Fibroblast of skin of right quadriceps (primary cell): ENCODE measurements at regions not wholly inside any gene's neighbourhood (a gene's known extent, or its start where the extent isn't known, plus 50 kb on each side); places are given as distances from the start of the nearest gene placed in this dataset.

Experiments
- DNase-seq: peaks from one replicate; pipeline ENCODE4 v3.0.0-alpha.2; 2013

GRCh38 chr5:111676926-111677415, 80.0 kb downstream of the NREP start:
- DNase-seq: no peak

DNA sequence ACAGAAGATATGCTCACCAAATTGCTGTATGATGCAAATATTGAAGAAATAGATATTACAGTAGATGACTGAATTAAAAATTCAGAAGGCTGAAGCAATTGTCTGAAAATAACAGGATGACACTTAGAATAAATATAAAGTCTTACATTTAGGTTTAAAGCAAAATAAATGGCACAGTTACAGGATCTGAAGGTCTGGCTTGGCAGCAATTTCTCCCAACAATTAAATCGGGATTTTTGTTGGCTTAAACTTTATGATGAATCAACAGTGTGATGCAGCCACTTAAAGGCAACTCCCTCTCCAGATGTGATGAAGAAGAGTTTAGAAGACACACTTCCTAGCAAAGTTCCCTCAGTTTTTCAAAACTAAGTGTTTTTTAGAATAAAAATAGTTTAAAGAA, 80.5 kb downstream of the NREP start:
- DNase-seq: peak; percentile 62

GRCh38 chr5:111675201-111675934, 81.6 kb downstream of the NREP start:
- DNase-seq: no peak

DNA sequence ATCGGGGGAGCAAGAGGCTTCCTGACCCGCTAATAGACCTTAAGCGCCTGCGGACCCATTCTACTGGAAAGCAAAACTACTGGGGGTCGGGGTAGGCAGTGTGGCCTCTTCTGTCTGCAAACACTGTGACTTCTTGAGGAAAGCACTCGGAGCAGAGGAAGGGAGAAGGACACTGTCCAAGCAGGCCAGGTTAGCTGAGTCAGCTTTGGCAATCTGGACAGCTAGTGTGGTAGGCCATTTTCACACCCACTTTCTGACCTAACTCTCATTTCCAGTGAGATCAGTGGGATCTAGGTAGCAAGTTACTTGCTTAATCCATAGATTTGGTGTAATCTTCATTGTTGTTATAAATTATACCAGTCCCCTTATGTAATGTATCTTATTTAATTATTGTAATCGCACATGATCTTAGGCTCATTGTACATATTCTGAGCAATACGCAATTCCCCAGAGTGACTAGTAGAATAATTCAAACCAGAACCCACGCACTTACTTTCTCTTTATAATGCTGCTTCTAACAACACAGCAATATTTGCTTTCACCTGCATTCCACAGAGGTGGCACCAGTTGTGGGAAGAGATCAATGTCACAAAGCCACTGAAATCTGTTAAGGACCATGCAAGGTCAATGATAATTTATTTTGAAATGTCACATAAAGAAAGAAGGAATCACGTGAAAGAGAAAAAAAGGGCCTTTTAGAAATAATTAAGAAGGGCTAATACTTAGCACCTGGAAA, 82.9 kb downstream of the NREP start:
- DNase-seq: no peak

GRCh38 chr5:111672099-111672498, 84.9 kb downstream of the NREP start:
- no peak for DNase-seq

DNA sequence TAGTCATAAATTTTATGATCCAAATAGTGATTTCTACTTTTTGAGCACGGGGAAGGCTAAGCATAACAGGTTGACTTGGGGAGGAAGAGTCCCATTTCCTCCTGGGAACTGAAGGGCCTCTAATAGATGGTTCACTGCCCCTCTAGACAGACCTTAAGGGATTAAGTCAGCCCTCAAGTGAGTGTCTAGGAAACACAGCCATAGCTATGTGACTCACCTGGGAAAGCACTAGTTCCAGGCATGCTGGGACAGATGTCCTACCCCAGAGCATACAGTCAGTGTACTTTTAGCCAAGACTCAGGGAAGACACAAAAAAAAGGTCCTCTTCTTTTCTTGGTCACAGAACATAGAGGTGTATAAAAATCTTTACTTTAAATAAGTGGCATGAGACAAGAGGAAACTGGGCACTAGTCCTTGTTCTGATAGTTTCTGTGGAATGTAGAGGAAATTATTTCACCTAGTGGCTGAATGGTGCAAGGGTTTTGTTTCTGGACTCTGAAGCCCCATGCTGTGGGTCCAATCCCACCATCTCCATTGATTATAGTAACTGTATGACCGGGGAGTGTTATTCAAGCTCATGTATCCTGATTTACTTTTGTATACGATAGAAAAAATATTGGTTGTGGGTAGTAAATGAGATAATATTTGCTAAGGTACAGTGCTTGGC, 86.0 kb downstream of the NREP start:
- DNase-seq: no peak

DNA sequence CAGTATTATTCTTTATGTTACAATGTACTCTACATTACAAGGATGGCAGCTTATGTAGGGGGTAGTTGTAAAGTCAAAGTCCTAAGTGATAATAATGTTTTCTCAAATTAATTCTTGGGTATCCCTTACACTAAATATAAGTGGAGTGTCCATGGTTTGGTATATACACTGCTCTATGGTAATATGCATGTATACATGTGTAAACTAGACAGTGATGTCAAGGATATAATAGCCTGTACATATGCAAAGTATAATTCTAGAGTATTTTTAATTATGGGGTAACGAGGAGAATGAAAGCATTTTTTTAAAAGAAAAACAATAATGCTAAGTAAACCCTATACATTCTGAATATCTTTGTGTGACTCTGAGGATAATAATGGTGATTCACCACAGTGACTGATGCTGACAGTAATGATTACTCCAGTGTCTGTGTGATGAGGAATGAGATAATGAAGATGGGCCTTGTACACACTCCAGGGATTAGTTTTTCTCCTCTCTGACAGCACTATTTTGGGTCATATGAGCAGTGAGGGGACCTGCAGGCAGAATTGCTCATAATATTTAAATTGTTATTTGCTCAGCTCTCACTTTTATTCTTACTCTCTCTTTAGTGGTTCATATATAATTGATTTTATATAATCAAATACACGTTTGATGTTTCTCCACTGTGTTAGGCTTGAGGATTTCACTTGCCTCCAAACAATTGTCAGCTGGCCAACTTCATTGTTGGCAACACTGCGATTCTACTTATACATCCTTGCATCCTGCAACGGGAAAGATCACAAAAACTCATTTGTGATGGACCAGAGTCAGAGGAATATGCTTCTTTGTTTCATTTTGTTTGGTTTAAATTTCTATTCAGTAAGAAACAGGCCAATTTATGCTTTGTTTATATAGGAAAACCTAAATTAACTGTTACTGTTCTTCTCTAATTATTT, 88.2 kb downstream of the NREP start:
- DNase-seq: peak; percentile 72

GRCh38 chr5:111667128-111667736, 89.8 kb downstream of the NREP start:
- DNase-seq: no peak

DNA sequence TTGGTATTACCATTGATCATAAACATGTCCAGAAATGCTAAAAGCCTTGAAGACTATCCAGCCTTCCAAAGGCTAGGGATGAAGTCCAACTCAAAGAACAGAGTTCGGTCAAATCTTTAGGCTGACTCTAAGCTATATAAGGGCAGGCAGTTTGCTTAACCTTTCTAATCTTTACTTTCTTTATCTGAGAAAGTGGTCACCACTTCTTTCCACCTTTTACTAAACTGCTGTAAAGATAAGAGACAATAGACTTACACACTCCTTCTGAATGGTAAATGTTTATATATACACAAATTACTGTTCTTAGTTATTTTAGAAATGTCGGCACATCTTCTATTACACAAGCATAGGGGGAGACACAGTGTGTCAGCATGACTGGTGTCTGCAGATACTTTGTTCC, 100.4 kb downstream of the NREP start:
- DNase-seq: no peak

DNA sequence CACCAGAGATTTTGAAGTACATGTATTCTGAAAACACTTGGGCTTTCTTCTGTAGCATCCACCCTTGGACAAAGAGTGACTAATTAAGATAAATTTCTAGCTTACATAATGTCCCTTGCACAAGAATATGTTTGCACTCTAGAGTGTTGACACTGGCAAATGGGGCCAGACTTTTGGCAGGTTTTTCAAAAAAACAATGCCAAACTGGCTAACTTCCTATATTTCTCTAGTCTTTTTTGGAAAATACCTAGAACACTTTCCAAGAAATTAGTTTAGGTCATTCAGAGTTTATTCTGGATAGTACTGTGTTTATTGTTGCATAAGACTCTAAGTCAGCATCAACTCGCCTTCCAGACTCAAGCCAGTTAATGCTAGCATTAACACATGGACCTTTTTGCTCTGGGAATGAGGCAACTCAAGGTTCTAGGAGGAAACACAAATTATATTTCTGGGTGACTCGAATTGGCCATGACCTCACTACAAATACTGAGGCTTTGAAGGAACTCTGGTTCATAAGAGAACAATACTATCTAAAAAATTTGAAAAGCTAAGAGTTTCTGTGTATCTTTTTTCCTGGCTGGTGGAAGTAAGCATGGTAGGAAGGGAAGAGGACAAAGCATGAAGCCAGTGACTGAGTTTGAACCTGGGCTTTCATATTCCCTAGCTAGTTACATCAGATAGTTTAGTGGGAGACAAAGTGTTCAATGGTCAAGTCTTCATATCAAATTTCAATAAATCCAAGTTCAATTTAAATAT, 101.6 kb downstream of the NREP start:
- peak; percentile 31 for DNase-seq

DNA sequence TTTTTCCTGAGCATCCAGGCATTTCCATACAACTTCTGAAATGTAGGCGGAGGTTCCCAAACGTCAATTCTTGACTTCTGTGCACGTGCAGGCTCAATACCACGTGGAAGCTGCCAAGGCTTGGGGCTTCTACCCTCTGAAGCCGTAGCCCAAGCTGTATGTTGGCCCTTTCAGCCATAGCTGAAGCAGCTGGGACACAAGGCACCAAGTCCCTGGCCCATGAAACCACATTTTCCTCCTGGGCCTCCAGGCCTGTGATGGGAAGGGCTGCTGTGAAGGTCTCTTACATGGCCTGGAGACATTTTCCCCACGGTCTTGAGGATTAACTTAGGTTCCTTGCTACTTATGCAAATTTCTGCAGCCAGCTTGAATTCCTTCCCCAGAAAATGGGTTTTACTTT, 103.6 kb downstream of the NREP start:
- no peak for DNase-seq

DNA sequence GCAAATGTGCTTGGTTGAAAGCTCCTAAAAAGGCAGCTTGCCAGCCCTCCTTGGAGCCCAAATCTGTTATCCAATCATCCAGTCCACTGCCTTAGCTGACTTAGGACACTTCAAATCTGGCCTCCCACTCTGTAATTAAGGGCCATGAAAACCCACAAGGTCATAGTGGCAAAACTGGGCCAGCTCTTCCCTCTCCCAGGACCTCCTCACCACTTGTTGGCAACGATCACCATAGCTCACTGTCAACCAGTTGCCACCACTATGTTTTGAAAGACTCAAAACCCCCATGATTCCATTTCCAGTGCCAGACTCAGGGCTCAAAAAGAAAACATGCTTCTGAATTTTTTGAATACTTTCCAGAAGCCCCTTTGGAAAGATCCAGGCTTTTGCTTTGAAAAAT, 107.5 kb downstream of the NREP start:
- DNase-seq: no peak

GRCh38 chr5:111645303-111645838, 111.6 kb downstream of the NREP start:
- DNase-seq: no peak

DNA sequence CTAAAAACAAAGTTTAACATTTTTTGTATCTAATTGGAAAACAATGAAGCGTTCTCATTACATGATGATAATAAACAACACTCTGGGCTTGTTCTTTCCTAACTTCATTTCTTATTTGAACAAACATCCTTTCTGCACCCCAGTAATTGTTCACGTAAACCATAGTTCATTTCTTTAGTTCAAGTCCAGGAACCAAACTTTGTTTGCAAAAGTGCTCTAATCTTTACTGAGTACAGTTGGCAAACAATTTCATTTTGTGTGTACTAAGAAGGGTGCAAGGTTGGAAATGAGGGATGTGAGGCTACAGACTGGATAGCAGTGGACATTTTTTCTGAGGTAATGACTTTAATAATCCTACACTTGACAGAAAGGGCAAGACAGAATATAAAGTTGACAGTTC, 113.5 kb downstream of the NREP start:
- no peak for DNase-seq

DNA sequence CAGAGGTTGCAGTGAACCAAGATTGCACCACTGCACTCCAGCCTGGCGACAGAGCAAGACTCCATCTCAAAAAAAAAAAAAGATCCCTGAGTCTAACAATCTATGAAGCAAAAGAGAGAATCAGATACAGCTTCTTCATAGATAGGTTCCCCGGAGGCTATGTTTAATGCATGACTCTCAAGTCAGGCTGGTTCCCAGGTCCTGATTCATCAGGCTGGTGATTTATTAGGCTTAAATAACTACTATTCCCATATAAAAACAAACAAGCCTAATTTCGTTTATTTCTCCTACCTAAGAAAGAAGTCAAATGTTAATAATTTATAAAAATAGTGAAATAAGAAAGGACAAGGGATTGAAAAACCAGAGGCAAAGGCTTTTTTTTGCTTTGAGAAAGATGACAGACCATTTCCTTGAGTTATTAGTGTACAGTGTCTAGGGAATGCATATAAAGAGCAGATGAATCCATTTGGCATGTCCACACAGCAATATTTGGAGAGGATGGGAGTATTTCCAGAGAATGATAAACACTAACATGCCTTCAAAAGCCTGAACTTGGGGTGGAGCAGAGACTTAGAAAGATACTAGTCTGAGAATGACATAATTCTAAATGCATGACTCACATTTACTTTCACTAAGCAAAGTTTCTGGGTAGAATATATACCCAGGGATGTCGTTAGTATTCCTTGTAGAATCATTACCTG, 115.3 kb downstream of the NREP start:
- DNase-seq: peak; percentile 67

DNA sequence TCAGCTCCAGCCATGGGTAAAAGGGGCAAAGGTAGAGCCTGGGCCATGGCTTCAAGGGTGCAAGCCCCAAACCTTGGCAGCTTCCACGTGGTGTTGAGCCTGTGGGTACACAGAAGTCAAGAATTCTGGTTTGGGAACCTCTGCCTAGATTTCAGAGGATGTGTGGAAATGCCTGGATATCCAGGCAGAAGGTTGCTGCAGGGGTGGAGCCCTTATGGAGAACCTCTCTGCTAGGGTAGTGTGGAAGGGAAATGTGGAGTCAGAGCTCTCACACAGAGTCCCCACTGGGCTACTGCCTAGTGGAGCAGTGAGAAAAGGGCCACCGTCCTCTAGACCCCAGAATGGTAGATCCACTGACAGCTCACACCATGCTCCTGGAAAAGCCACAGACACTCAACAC, 117.1 kb downstream of the NREP start:
- no peak for DNase-seq

GRCh38 chr5:111636736-111637135, 120.3 kb downstream of the NREP start:
- no peak for DNase-seq

DNA sequence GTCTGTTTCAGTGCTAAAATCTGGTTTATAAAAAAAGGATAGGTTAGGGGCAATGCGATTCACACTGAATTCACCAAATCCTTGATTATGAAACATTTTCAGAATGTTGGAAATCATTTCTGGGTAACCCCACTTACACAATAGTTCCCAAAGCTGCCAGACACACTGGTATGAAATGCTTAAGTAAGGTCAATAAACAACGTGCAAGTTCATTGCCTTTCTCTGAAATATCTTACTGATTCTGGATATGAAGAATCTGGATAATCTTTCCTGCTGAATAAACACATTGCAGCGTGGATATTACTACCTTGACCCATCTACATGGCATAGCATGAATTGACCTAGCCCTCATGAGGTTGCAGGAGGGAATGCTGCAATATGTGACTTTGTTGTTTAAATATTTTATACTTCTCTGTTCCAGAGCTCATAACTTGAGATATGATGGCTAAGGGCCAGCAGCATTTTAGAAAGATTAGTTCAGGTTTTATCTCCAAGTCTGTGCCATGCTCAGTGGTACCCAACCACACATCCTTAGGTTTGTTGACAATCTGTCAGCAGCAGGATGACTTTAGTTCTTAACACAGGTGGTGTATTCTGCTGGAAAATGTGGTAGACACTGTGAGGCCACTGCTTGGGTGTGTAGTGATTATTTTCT, 121.0 kb downstream of the NREP start:
- peak; percentile 20 for DNase-seq

DNA sequence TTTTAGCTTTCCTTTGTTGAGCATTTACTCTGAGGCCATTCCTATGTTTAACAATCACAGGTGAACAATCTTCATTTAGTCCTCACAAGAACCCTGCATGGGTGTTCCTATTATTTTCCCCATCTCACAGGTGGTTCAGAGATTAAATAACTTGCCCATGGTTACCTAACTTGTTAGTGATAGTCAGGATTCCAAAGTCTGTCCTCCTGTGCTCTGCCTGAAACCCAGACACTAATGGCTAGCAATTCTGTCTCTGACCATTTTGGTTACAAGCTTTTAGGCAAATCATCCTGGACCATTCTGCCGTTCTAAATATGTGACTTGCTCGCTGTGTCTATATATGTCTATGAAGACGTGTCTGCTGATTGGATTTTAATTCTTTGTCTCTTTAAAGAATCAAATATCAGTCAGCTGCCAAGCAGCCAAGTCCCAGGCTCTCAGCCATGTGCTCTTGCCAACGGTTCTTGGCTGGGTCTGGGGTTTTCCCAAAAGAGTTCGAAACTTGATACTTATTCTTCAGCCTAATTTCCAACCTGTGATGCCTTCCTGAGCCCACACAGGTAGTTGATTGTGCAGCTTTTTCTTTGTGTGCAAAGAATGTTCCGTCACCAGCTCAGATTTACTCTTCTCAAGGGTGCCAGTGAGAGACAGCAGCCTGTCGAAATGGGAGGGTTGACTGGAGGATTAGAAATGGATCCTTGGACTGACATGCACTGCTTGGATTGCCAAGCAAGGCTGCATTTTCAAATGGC, 121.7 kb downstream of the NREP start:
- no peak for DNase-seq
